ENCODE measurements at regions not wholly inside any gene's neighbourhood (a gene's known extent, or its start where the extent isn't known, plus 50 kb on each side); places are given as distances from the start of the nearest gene placed in this dataset.

- TF ChIP-seq POLR2A (IDR thresholded peaks at IDR 0.05) (no peak), CTCF (IDR thresholded peaks at IDR 0.05) (peak; percentile 31 to 73 (median 51))
These were observed 406.6 kb upstream of the TNC start for GRCh38 chr9:115524453-115525059.
